ENCODE measurements at regions not wholly inside any gene's neighbourhood (a gene's known extent, or its start where the extent isn't known, plus 50 kb on each side); places are given as distances from the start of the nearest gene placed in this dataset.
"Not testable (repeated sequence)": the region's sequence is repeated elsewhere in the genome, so short reads cannot be mapped to it uniquely, and the experiment has no call there.

GRCh38 chr1:234800563-234800962 is 190.6 kb upstream of the IRF2BP2 start:
- not testable (repeated sequence) for DNase-seq (ENCODE audit: low read depth, low spot score)

GRCh38 chr1:234799021-234799689 is 189.2 kb upstream of the IRF2BP2 start:
- not testable (repeated sequence) for DNase-seq (ENCODE audit: low read depth, low spot score)

- not testable (repeated sequence) for DNase-seq (ENCODE audit: low read depth, low spot score)
These were observed 187.2 kb upstream of the IRF2BP2 start for GRCh38 chr1:234797216-234797615.

- DNase-seq (ENCODE audit: low read depth, low spot score), result not testable (repeated sequence)
These were observed 186.4 kb upstream of the IRF2BP2 start for GRCh38 chr1:234796438-234796792.

GRCh38 chr1:234795711-234796437 is 185.9 kb upstream of the IRF2BP2 start:
- not testable (repeated sequence) for DNase-seq (ENCODE audit: low read depth, low spot score)

GRCh38 chr1:234795007-234795406 is 185.0 kb upstream of the IRF2BP2 start:
- not testable (repeated sequence) for DNase-seq (ENCODE audit: low read depth, low spot score)

- not testable (repeated sequence) for DNase-seq (ENCODE audit: low read depth, low spot score)
These were observed 184.5 kb upstream of the IRF2BP2 start for GRCh38 chr1:234794452-234794851.

GRCh38 chr1:234793924-234794323 is 183.9 kb upstream of the IRF2BP2 start:
- not testable (repeated sequence) for DNase-seq (ENCODE audit: low read depth, low spot score)

GRCh38 chr1:234792221-234792864 is 182.4 kb upstream of the IRF2BP2 start:
- DNase-seq (ENCODE audit: low read depth, low spot score), result not testable (repeated sequence)

GRCh38 chr1:234791615-234792014 is 181.6 kb upstream of the IRF2BP2 start:
- not testable (repeated sequence) for DNase-seq (ENCODE audit: low read depth, low spot score)

GRCh38 chr1:234790333-234790732 is 180.4 kb upstream of the IRF2BP2 start:
- not testable (repeated sequence) for DNase-seq (ENCODE audit: low read depth, low spot score)

GRCh38 chr1:234787011-234787584 is 177.1 kb upstream of the IRF2BP2 start:
- DNase-seq (ENCODE audit: low read depth, low spot score), result not testable (repeated sequence)

GRCh38 chr1:234785922-234786321 is 175.9 kb upstream of the IRF2BP2 start:
- not testable (repeated sequence) for DNase-seq (ENCODE audit: low read depth, low spot score)

GRCh38 chr1:234785471-234785919 is 175.5 kb upstream of the IRF2BP2 start:
- DNase-seq (ENCODE audit: low read depth, low spot score), result not testable (repeated sequence)

GRCh38 chr1:234784108-234784507 is 174.1 kb upstream of the IRF2BP2 start:
- not testable (repeated sequence) for DNase-seq (ENCODE audit: low read depth, low spot score)

- no peak for DNase-seq (ENCODE audit: low read depth, low spot score)
These were observed 172.8 kb upstream of the IRF2BP2 start for GRCh38 chr1:234782791-234783190.

GRCh38 chr1:234782105-234782751 is 172.2 kb upstream of the IRF2BP2 start:
- no peak for DNase-seq (ENCODE audit: low read depth, low spot score)

GRCh38 chr1:234781241-234782065 is 171.5 kb upstream of the IRF2BP2 start:
- DNase-seq (ENCODE audit: low read depth, low spot score), result no peak

- DNase-seq (ENCODE audit: low read depth, low spot score), result no peak
These were observed 170.7 kb upstream of the IRF2BP2 start for GRCh38 chr1:234780531-234781162.

- DNase-seq (ENCODE audit: low read depth, low spot score), result no peak
These were observed 170.1 kb upstream of the IRF2BP2 start for GRCh38 chr1:234780112-234780511.

All from pulmonary artery endothelial cell (primary cell).